GM18861 (cell line): ENCODE measurements at regions not wholly inside any gene's neighbourhood (a gene's known extent, or its start where the extent isn't known, plus 50 kb on each side); places are given as distances from the start of the nearest gene placed in this dataset.

Source experiments
- ATAC-seq: cut with Tn5 transposase; IDR thresholded peaks from one replicate; pipeline ENCODE4 v1.9.1; 2021; ENCODE audit not compliant: unreplicated experiment

DNA sequence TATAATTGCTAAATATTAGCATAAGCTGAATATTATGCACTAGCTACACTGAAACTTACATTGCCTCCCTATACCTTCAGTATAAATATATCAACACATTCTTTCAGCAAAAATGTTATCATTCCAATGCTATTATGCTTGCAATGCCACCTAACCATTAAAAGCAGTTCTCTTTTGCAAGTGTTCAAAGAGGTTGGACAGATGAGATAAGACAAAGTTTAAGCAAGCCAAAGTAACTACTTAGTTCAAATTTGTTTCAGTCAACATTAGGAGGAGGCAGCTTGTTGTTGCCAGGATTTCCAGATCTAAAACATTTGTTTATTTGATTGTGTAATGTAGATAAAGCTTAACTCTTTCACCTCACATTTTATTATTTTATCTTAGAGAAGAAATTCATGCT lies 323.9 kb upstream of the FAM241A start:
- ATAC-seq = no peak

DNA sequence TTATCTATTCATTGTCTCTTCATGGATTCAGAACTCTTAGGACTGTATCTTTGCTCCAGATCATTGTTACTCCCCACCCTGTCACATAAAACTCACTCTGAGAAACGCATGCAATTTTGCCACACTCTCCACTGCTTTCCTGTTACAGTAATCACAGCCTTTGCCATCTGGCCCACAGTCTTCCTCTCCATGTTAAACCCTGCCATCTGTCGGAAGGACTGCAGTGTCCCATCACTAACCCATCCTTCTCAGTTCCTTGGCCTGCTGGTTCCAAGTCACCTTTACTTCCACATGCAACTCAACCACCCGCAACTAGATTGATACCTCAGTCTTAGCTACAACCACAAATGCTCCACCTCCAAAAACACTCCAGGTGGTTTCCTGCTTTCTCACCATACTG lies 308.7 kb upstream of the FAM241A start:
- ATAC-seq = no peak

DNA sequence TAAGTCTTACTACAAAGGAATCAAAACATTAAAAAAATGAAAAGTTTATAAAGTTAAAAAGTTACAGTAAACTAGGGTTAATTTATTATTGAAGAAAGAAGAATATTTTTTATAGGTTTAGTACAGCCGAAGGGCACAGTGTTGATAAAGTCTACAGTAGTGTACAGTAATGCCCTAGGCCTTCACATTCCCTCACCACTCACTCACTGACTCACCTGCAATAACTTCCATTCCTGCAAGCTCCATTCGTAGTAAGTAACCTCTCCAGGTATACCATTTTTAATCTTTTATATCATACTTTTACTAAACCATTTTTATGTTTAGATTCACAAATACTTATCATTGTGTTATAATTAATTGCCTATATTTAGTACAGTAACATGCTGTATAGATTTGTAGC lies 307.5 kb upstream of the FAM241A start:
- no peak for ATAC-seq

- peak; percentile 53 for ATAC-seq
Observed at GRCh38 chr4:111838406-111838930, 306.8 kb upstream of the FAM241A start.

DNA sequence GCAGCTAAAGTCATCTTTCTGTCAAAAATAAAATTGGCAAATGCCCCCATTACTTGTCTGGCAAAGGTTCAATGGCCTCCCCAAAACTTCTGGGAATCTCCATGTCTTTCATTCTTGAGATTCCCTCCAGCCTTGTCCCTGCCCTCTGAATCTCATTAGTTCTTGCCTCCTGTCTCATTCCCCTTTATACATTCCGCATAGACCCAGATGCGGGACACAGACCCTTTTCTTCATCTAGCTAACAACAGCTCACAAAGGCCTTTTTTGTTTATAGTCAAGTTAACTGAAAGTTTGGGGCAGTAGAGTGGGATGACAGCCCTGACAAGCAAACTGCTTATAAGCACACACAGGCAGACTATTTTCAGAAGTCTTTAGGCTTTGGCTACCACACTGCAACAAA lies 306.1 kb upstream of the FAM241A start:
- ATAC-seq = no peak

DNA sequence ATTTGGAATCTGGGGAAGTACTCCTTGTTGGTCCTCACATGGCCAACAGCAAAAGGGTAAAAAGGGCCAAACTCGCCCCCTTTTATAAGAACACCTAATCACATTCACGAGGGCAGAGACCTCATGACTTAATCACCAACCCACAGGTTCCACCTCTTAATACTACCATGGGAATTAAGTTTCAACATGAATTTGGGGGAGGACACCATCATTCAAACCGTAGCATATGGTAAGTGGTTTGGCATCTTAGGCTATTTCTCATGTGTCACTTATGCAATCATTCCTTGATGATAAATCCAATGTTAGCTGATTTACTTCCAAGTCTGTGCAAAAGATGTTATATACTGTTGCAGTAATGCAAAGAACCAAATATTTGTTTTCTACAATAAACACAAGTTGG lies 302.9 kb upstream of the FAM241A start:
- ATAC-seq = no peak

DNA sequence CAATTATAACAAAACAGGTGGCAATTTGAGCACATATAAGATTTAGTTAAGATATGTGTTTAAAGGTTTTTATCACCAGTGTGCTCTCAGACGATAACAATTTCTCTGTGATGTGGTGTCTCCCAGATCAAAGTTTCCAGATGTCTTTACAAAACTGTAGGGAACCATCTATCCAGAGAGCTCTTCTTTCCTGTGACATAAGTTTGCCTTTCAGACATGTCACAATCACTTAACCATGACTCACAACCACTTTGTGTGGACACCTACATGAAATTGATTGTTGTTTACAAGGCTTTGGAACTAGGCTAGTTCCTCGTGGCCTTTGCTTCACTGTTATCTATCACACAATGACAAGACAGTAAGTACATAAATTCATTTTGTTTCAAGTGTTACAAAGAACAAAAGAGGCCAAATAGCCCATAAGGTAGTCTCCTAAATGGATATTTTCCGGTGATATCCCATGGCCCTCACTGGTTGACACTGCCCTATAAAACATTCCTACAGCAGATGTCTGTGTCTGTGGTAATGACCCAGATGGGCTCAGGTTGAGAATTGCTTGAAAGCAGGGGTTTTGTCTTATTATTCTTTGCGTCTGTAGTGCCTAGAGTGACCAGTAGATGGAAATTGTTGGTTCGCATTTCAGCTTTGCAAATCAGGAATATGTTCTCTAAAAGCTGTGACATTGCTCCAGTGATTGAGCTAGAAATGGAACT lies 297.8 kb upstream of the FAM241A start:
- peak; percentile 55 for ATAC-seq

DNA sequence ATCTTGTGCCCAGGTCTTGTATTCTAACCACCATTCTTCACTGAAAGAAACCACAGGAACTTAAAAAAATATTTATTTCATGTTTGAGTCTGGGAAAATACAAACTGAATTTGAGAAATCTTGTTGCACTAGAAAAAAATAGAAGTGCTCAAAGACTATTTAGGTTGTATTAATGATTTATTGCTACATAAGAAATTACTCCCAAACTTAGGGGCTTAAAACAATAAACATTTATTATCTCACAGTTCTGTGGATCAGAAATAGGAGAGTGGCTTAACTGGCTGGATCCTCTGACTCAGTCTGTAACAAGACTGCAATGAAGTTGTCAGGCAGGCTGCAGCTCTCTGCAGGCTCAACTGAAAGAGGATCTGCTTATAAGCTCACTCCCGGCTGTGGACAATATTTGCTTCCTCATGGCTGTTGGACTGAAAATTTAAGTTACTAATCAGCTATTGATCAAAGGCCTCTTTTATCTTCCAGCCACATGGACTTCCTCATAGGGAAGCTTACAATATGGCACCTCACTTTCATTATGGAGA lies 295.4 kb upstream of the FAM241A start:
- no peak for ATAC-seq

GRCh38 chr4:111854494-111855087 lies 290.7 kb upstream of the FAM241A start:
- peak; percentile 71 for ATAC-seq

DNA sequence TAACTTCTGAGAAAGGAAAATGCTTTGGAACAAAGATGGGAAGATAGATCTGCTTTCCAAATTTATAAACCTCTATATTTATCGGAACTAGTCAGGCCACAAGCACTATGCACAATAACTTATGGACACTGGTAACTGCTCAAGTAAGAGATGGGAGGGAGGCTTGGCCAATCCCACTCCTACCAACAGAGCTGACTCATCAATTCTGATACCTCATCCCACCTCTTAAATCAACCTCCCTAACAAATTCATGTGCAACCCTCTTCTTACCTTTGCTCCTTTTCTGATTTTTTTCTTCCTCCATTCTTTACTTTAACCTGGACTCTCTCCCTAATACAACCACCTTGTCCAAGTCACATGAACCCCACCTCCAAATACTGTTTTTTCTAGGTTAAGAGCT lies 289.9 kb upstream of the FAM241A start:
- ATAC-seq = no peak

GRCh38 chr4:111864066-111864465 lies 281.2 kb upstream of the FAM241A start:
- no peak for ATAC-seq

- no peak for ATAC-seq
Observed at GRCh38 chr4:111869339-111869738, 275.9 kb upstream of the FAM241A start.

GRCh38 chr4:111871802-111872201 lies 273.5 kb upstream of the FAM241A start:
- ATAC-seq = no peak

- ATAC-seq = no peak
Observed at GRCh38 chr4:111873801-111874200, 271.5 kb upstream of the FAM241A start.

- no peak for ATAC-seq
Observed at GRCh38 chr4:111879539-111879938, 265.7 kb upstream of the FAM241A start.

- ATAC-seq = no peak
Observed at GRCh38 chr4:111880116-111880515, 265.1 kb upstream of the FAM241A start.

DNA sequence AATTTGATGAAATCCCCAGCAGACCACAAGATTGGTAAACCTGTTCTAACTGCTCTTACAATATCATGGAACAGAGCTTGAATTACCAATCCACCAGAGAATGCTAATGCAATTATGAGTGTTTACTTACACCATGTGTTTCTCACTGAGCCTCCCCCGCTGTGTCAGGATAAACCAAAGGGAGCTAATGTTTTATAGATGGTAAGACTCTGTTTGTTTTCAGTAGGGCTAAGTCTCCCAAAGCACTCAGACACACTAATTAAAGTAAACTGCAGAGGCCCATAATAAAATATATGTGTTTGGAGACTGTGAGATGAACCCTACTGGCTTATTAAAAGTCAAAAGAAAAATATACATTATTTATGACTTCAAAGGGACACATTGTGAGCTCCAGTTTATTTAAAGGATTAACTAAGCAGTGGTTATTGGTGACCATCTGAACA lies 261.7 kb upstream of the FAM241A start:
- no peak for ATAC-seq

DNA sequence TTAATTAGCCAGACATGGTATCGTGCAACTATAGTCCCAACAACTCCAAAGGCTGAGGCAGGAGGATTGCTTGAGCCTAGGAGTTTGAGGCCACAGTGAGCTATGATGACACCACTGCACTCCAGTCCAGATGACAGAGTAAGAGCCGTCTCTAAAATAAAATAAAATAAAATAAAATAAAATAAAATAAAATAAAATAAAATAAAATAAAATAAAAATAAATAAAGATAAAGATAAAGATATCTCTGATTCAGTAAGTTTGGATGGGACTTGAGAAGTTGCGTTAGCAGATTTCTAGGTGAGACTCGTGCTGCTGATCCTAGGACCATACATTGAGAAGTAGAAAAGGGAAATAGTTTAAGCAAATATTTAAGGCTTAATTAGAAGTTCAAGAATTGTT lies 254.8 kb upstream of the FAM241A start:
- no peak for ATAC-seq

DNA sequence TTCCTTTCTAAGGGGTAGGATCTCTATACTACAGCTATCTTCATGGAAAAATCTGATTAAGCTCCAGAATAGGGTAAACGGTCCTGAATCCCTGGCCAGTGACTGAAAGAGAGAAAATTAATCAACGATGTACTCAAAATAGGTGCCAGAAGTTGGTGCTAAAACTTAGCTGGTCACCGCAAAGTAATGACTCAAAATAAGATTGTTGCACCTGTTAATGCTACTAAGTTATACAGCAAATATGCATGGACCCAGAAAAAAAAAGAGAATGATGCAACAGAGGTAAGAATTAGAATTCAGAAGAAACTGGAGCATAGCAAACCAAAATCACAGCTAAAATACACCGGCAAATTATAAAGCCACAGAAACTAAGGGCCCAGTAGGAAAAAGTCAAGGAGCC lies 239.7 kb upstream of the FAM241A start:
- peak; percentile 62 for ATAC-seq

- ATAC-seq = no peak
Observed at GRCh38 chr4:111919639-111920038, 225.6 kb upstream of the FAM241A start.

DNA sequence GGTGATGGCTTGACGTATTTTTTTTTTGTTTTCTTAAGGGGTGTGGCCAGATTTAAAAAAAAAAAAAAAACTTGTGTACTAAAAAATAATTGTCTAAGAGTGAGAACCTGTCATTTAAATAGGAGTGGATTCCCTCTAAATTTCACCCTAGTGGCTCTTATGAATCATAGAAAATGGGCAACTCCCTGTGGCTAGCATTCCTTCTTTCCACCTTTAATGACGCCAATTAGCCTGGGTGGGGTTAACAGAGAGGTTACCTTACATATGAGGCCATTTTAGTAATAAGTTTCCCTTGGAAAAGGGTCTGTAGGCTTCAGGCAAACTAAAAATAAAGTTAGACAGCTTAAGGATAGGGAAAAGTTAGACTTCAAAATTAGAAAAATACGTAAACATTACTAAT lies 223.5 kb upstream of the FAM241A start:
- ATAC-seq = no peak

- ATAC-seq = no peak
Observed at GRCh38 chr4:111923786-111924185, 221.5 kb upstream of the FAM241A start.
